Hematopoietic multipotent progenitor cell (in vitro differentiated cells): ENCODE measurements at regions not wholly inside any gene's neighbourhood (a gene's known extent, or its start where the extent isn't known, plus 50 kb on each side); places are given as distances from the start of the nearest gene placed in this dataset.

ENCODE experiments used
- DNase-seq, 3 donors: peaks; one replicate each; pipeline ENCODE4 v3.0.0-alpha.2; 2011 to 2015; ENCODE audit warnings: low read depth in 2 of 3, low spot score in 2 of 3

DNA sequence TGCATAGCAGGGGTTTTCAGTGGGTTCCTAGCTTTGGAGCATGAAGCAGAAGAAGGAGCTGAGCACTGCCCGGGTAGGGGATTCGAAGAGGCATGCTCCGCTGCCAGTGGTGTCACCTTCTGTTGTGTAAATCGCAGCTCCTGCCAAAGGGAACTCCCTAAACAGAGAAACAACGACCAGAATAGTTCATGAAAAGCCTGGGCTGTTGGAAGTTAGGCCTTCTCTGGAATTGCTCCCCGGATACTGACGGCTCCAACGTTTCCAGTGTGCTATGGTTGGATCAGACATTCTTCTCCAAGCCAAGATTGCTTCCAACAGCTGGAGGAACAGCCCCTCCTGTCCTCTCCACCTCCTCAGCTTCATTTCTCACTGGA, 546.0 kb upstream of the FZD8 start:
- no peak for DNase-seq

- DNase-seq: no peak
These were observed 545.4 kb upstream of the FZD8 start for GRCh38 chr10:36187380-36188079.

- DNase-seq: no peak
These were observed 543.0 kb upstream of the FZD8 start for GRCh38 chr10:36185097-36185496.

- DNase-seq: no peak
These were observed 541.6 kb upstream of the FZD8 start for GRCh38 chr10:36183726-36184125.

- DNase-seq: no peak
These were observed 541.0 kb upstream of the FZD8 start for GRCh38 chr10:36183056-36183455.

DNA sequence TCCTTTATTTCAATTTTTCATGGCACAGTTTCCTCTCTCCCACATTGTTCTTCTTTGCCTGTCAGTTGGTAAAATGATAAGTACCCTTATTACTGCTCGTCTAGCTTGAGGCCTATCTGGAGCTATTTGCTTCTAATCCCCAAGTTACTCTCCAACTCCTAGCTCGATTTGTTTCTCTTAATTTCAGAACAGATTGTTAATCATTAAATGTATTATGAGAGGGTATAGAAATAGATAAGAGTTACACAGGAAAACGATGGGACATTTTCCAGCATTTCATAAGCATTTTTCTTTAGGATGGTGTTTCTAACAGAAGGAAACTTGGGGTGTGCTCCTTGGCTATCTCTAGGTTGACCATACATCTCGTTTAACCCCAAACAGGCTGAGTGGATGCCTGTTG, 540.5 kb upstream of the FZD8 start:
- no peak for DNase-seq

DNA sequence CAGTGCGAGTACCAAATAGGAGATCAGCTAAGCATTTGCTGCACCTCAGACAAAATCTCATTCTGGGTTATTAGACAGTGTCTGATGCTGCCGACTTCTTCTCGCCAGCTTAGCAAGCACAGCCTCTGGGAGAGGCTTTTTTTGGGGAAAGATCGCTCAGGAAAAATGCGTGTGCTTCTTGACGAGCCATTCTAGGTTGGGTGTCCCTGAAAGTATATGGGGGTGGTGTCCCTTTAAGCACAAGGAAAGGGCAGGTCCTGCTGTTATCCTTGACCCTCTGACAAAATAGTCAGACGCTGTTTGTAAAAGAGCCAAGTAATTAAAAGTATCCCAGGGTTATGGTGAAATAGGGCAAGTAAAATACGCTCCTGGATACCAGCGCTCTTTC, 540.1 kb upstream of the FZD8 start:
- DNase-seq: no peak

DNA sequence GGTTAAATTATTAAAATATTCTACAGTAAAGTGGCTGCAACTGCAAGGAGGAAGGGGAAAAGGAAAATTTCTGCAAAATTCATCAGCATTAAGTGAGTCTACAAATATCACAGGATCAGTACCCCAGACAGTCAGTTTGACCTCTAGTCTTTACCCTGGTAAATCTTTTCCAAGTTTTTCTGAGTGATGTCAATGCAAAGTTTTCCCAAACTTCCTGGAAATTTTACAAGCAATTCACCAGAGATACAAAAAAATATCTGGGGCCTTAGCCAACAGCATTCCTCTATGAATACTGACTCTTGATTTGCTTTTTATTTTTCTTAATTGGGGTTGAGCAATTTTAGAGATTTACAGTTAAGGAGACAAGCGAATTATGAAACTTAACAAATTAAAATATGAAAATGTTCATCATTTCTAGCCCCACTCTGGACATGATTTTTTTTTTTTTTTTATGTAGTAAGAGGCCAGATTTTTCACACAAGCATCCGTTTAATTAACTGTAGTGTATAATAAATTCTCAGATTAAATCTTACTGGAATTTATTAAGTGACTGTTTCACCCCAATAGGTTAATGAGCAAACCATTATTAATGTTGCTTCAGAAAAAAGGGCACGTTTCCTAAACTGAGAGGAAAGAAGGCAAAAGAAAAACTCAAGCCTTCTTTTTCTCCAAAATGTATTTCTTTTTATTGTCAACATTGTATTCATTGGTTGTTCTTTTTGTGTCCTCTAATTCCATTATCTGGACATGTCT, 539.5 kb upstream of the FZD8 start:
- no peak for DNase-seq

GRCh38 chr10:36178616-36179015, 536.5 kb upstream of the FZD8 start:
- DNase-seq: no peak

DNA sequence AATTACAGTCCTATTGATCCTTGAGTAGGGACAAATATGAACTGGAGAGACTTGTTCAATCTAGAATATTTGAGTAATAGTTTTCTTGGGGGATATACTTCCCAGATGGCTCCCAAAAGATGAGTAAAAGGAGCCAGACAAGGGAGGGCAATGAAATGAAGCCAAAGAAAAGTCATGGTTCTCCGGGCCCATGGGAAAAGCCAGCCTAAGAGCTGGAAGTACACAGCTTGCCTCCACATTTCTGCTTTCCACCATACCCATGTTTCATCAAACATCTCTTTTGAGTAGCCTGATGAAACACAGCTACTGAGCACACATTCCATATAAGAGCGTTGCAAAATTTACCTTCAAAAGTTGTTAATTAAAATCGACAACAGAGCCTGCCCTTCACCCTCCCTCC, 535.0 kb upstream of the FZD8 start:
- no peak for DNase-seq

DNA sequence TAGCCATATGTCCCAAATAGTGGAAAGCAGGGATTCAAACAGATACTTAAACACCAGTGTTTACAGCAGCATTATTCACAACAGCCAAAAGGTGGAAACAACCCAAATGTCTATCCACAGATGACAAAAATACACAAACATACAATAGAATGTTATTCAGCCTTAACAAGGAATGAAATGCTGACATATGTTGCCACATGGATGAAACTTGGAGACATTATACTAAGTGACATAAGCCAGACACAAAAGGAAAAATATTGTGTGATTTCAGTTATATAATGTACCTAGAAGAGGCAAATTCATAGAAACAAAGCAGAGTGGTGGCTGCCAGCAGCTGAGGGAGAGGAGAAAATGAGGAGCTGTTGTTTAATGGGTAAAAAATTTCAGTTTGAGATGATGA, 533.9 kb upstream of the FZD8 start:
- no peak for DNase-seq

- no peak for DNase-seq
These were observed 531.3 kb upstream of the FZD8 start for GRCh38 chr10:36173364-36173763.

- no peak for DNase-seq
These were observed 530.2 kb upstream of the FZD8 start for GRCh38 chr10:36171953-36172940.

- no peak for DNase-seq
These were observed 529.5 kb upstream of the FZD8 start for GRCh38 chr10:36171556-36171952.

DNA sequence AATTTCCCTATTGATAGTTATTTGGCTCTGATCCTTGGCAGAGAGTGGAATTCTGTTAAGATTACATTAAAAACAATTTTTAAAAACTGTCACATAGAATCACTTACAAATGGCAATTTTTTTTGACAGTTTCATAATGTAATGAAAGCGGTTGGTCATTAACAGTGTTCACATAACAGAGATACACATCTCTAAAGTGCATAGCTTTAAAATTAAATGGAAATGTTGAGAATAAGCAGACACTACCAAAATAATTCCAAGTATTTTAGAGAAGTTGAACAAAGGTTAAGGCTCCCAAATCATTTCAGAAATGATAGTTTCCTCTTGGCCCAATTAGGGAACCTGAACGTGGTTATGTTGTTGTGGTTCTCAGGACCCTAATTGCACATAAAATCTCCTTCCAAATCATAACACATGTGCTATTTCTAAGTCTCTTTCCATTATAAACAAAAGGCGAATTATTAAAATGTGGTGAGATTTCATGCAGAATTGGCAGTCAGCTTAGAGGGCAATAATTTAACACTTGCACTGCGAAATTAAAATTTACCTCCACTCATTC, 528.9 kb upstream of the FZD8 start:
- no peak for DNase-seq

GRCh38 chr10:36170142-36170719, 528.1 kb upstream of the FZD8 start:
- DNase-seq: no peak

- no peak for DNase-seq
These were observed 526.7 kb upstream of the FZD8 start for GRCh38 chr10:36168777-36169176.

GRCh38 chr10:36164556-36165504, 522.7 kb upstream of the FZD8 start:
- no peak for DNase-seq

GRCh38 chr10:36163827-36164226, 521.7 kb upstream of the FZD8 start:
- DNase-seq: no peak

DNA sequence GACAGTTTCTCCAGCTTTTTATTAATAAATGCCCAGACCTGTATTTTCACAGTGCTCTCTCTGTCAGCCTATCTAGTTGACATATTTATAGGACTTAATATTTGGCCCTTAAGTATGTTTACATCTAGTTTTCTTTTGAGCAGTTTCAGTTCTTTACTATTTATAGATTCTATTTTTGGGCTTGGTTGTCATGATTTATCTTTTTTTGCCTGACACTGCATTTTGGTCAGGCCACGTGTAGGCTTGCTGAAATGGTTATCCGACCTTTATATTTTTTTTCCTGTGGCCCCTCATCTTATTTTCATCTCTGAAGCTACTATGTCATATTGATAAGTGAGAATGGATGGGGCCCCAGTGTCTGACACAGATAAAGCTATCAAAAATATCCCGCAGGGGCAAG, 515.4 kb upstream of the FZD8 start:
- no peak for DNase-seq
